NCI-H2107 treated with DMSO at 0.1 percent for 48 hours (cell line): ENCODE measurements at regions not wholly inside any gene's neighbourhood (a gene's known extent, or its start where the extent isn't known, plus 50 kb on each side); places are given as distances from the start of the nearest gene placed in this dataset.
"Not testable (repeated sequence)": the region's sequence is repeated elsewhere in the genome, so short reads cannot be mapped to it uniquely, and the experiment has no call there.

Source experiments
- DNase-seq: peaks from one replicate; lab custom pipeline; 2025; ENCODE audit not compliant: unreplicated experiment; lab: John Stamatoyannopoulos, UW

GRCh38 chr4:24369507-24370029, 214.8 kb downstream of the DHX15 start:
- no peak for DNase-seq

- no peak for DNase-seq
These were observed 215.6 kb downstream of the DHX15 start for GRCh38 chr4:24368801-24369200.

- DNase-seq, result no peak
These were observed 219.5 kb downstream of the DHX15 start for GRCh38 chr4:24364852-24365251.

GRCh38 chr4:24364249-24364648, 220.1 kb downstream of the DHX15 start:
- DNase-seq, result no peak

- no peak for DNase-seq
These were observed 220.6 kb downstream of the DHX15 start for GRCh38 chr4:24363751-24364150.

GRCh38 chr4:24352112-24352511, 232.2 kb downstream of the DHX15 start:
- no peak for DNase-seq

GRCh38 chr4:24349168-24349996, 235.0 kb downstream of the DHX15 start:
- not testable (repeated sequence) for DNase-seq

- DNase-seq, result no peak
These were observed 245.1 kb downstream of the DHX15 start for GRCh38 chr4:24339260-24339659.

GRCh38 chr4:24337451-24338190, 246.7 kb downstream of the DHX15 start:
- DNase-seq, result no peak

GRCh38 chr4:24335616-24336015, 248.7 kb downstream of the DHX15 start:
- no peak for DNase-seq

GRCh38 chr4:24334906-24335305, 249.4 kb downstream of the DHX15 start:
- no peak for DNase-seq

GRCh38 chr4:24330573-24330972, 253.8 kb downstream of the DHX15 start:
- DNase-seq, result no peak

- DNase-seq, result no peak
These were observed 254.2 kb downstream of the DHX15 start for GRCh38 chr4:24330172-24330571.

GRCh38 chr4:24328711-24329110, 255.6 kb downstream of the DHX15 start:
- no peak for DNase-seq

- no peak for DNase-seq
These were observed 256.0 kb downstream of the DHX15 start for GRCh38 chr4:24328310-24328709.

- no peak for DNase-seq
These were observed 261.4 kb downstream of the DHX15 start for GRCh38 chr4:24322995-24323394.

- DNase-seq, result no peak
These were observed 261.8 kb downstream of the DHX15 start for GRCh38 chr4:24322511-24322910.

- no peak for DNase-seq
These were observed 262.7 kb downstream of the DHX15 start for GRCh38 chr4:24321616-24322015.

GRCh38 chr4:24321131-24321530, 263.2 kb downstream of the DHX15 start:
- DNase-seq, result no peak

- DNase-seq, result no peak
These were observed 265.0 kb downstream of the DHX15 start for GRCh38 chr4:24319387-24319786.

- no peak for DNase-seq
These were observed 269.3 kb downstream of the DHX15 start for GRCh38 chr4:24315056-24315455.

- DNase-seq, result no peak
These were observed 272.0 kb downstream of the DHX15 start for GRCh38 chr4:24312261-24312913.
